Gastrocnemius medialis (tissue), 4 donors: ENCODE measurements at regions not wholly inside any gene's neighbourhood (a gene's known extent, or its start where the extent isn't known, plus 50 kb on each side); places are given as distances from the start of the nearest gene placed in this dataset.

Experiments used
- ATAC-seq, 2 donors: fragments of 150-250 bp; one replicate each; pipeline ENCODE4 v1.9.1; 2016
- DNase-seq, 2 donors: peaks; one replicate each; pipeline ENCODE4 v3.0.0-alpha.2; 2019
- H3K27ac ChIP-seq, 4 donors: fragments of 200-600 bp; sonication (generic); 1 replicate in 1 of 4; 2 replicates in 3 of 4; pipeline ENCODE4 v1.5.1; 2016 to 2018; ENCODE audit warnings: mild to moderate bottlenecking in 2 of 4, moderate library complexity in 1 of 4
- H3K27me3 ChIP-seq, 3 donors: fragments of 200-600 bp; sonication (generic) in 2 of 3; 1 replicate in 1 of 3; 2 replicates in 2 of 3; pipeline versions ENCODE4 v1.5.1 to v1.6.0; 2016 to 2019; ENCODE audit warnings: mild to moderate bottlenecking in 1 of 3, moderate library complexity in 1 of 3
- H3K36me3 ChIP-seq, 2 donors: fragments of 200-600 bp; sonication (generic) in 1 of 2; one replicate each; pipeline ENCODE4 v1.5.1; 2017 to 2018
- H3K4me1 ChIP-seq, 2 donors: fragments of 200-600 bp; sonication (generic) in 1 of 2; one replicate each; pipeline ENCODE4 v1.5.1; 2016 to 2017; ENCODE audit warnings: mild to moderate bottlenecking in 2 of 2
- H3K4me3 ChIP-seq, 4 donors: fragments of 200-600 bp; sonication (generic) in 3 of 4; 1 replicate in 1 of 4; 2 replicates in 3 of 4; pipeline ENCODE4 v1.5.1; 2016 to 2019; ENCODE audit warnings: mild to moderate bottlenecking in 2 of 4
- H3K9me3 ChIP-seq, 3 donors: fragments of 200-600 bp; sonication (generic) in 2 of 3; 1 replicate in 1 of 3; 2 replicates in 2 of 3; pipeline ENCODE4 v1.5.1; 2016 to 2019
- CTCF ChIP-seq, 5 experiments: fragments of 450-650 bp in 3 of 5; fragments of 200-600 bp in 2 of 5; sonication (generic) in 2 of 5; IDR thresholded peaks in 4 of 5; conservative IDR thresholded peaks in 1 of 5; 1 replicate in 4 of 5; 2 replicates in 1 of 5; pipeline ENCODE4 v1.5.1; 2016 to 2019; ENCODE audit warnings: antibody characterized with exemption in 5 of 5, mild to moderate bottlenecking in 3 of 5, moderate library complexity in 3 of 5
- POLR2A ChIP-seq, 2 donors: fragments of 450-650 bp; IDR thresholded peaks; one replicate each; pipeline ENCODE4 v1.6.1; 2017; ENCODE audit warnings: antibody characterized with exemption in 2 of 2, mild to moderate bottlenecking in 2 of 2, moderate library complexity in 2 of 2
- in situ Hi-C, 4 donors: fragments of 200-750 bp; cut with MboI; loops; one replicate each; pipeline versions ENCODE4 v1.15.0 to v1.8.0; 2017; ENCODE audit warnings: low sequenced_read_pairs in 4 of 4
- intact Hi-C: fragments of 100-400 bp; cut with DNase I; formaldehyde crosslinking; loops from one replicate; pipeline ENCODE4 v1.15.1; 2023; ENCODE audit warnings: low total_unique reads

GRCh38 chr13:24081387-24081786 lies 79.1 kb upstream of the SPATA13 start:
- Histone ChIP-seq H3K9me3 (no peaks in the 10 kb centered on the region), H3K27me3 (no peaks in the 10 kb centered on the region), H3K4me1 (no peaks in the 10 kb centered on the region), H3K4me3 (no peak overlapping the region), H3K36me3 (no peaks in the 10 kb centered on the region), H3K27ac (no peak overlapping the region)
- ATAC-seq = no peak
- intact Hi-C loops (no loop called here), in situ Hi-C loops (loop anchor here in 1 of 4 donors (25.0 kb wide), 1 partner anchor 106 kb away; no protein-coding TSS in a partner anchor)
- no peak for DNase-seq
- TF ChIP-seq POLR2A (IDR thresholded peaks at IDR 0.05) (no peak), CTCF (IDR thresholded peaks at IDR 0.05 in 4 of 5, conservative IDR thresholded peaks at IDR 0.05 in 1 of 5) (no peak)

GRCh38 chr13:24083141-24083540 lies 77.4 kb upstream of the SPATA13 start:
- no peak overlapping the region for H3K27ac ChIP-seq
- no peaks in the 10 kb centered on the region for H3K27me3 ChIP-seq
- no peak for TF ChIP-seq POLR2A (IDR thresholded peaks at IDR 0.05)
- TF ChIP-seq CTCF (IDR thresholded peaks at IDR 0.05 in 4 of 5, conservative IDR thresholded peaks at IDR 0.05 in 1 of 5) = no peak
- no peak for DNase-seq
- no peaks in the 10 kb centered on the region for H3K9me3 ChIP-seq
- intact Hi-C loops = no loop called here
- H3K4me3 ChIP-seq = no peak overlapping the region
- H3K36me3 ChIP-seq = no peaks in the 10 kb centered on the region
- in situ Hi-C loops = loop anchor here in 1 of 4 donors (25.0 kb wide), 1 partner anchor 104 kb away; no protein-coding TSS in a partner anchor
- no peak for ATAC-seq
- H3K4me1 ChIP-seq = no peaks in the 10 kb centered on the region

GRCh38 chr13:24083722-24084421 lies 76.6 kb upstream of the SPATA13 start:
- Histone ChIP-seq H3K9me3 (no peaks in the 10 kb centered on the region), H3K4me1 (no peaks in the 10 kb centered on the region), H3K27me3 (no peaks in the 10 kb centered on the region), H3K27ac (no peak overlapping the region), H3K4me3 (no peak overlapping the region), H3K36me3 (no peaks in the 10 kb centered on the region)
- intact Hi-C loops (no loop called here), in situ Hi-C loops (loop anchor here in 1 of 4 donors (25.0 kb wide), 1 partner anchor 103 kb away; no protein-coding TSS in a partner anchor)
- ATAC-seq (no peak), DNase-seq (no peak)
- TF ChIP-seq POLR2A (IDR thresholded peaks at IDR 0.05) (no peak), CTCF (IDR thresholded peaks at IDR 0.05 in 4 of 5, conservative IDR thresholded peaks at IDR 0.05 in 1 of 5) (no peak)

GRCh38 chr13:24085662-24086061 lies 74.9 kb upstream of the SPATA13 start:
- TF ChIP-seq POLR2A (IDR thresholded peaks at IDR 0.05) (no peak), CTCF (IDR thresholded peaks at IDR 0.05 in 4 of 5, conservative IDR thresholded peaks at IDR 0.05 in 1 of 5) (no peak)
- Histone ChIP-seq H3K36me3 (no peaks in the 10 kb centered on the region), H3K4me1 (no peaks in the 10 kb centered on the region), H3K9me3 (no peaks in the 10 kb centered on the region), H3K27me3 (no peaks in the 10 kb centered on the region), H3K4me3 (no peak overlapping the region), H3K27ac (no peak overlapping the region)
- DNase-seq (no peak), ATAC-seq (no peak)
- intact Hi-C loops = no loop called here
- in situ Hi-C loops = loop anchor here in 1 of 4 donors (25.0 kb wide), 1 partner anchor 102 kb away; no protein-coding TSS in a partner anchor
